ENCODE measurements at regions not wholly inside any gene's neighbourhood (a gene's known extent, or its start where the extent isn't known, plus 50 kb on each side); places are given as distances from the start of the nearest gene placed in this dataset.

- no peak for TF ChIP-seq ZNF34 (CRISPR knock-in tag; IDR thresholded peaks at IDR 0.05; ENCODE audit: borderline replicate concordance)
- TF ChIP-seq POLR2AphosphoS2 (IDR thresholded peaks at IDR 0.05; ENCODE audit: low read depth, low read length): no peak
- no peak for TF ChIP-seq ZSCAN9 (CRISPR knock-in tag; IDR thresholded peaks at IDR 0.05; ENCODE audit: borderline replicate concordance)
- no peak for TF ChIP-seq RERE (CRISPR knock-in tag; IDR thresholded peaks at IDR 0.05; ENCODE audit: low read depth)
- no peak for TF ChIP-seq SATB2 (CRISPR knock-in tag; IDR thresholded peaks at IDR 0.05)
- TF ChIP-seq, protein P1, sequence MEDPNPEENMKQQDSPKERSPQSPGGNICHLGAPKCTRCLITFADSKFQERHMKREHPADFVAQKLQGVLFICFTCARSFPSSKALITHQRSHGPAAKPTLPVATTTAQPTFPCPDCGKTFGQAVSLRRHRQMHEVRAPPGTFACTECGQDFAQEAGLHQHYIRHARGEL (CRISPR knock-in tag; IDR thresholded peaks at IDR 0.05): no peak
- TF ChIP-seq, protein P2, sequence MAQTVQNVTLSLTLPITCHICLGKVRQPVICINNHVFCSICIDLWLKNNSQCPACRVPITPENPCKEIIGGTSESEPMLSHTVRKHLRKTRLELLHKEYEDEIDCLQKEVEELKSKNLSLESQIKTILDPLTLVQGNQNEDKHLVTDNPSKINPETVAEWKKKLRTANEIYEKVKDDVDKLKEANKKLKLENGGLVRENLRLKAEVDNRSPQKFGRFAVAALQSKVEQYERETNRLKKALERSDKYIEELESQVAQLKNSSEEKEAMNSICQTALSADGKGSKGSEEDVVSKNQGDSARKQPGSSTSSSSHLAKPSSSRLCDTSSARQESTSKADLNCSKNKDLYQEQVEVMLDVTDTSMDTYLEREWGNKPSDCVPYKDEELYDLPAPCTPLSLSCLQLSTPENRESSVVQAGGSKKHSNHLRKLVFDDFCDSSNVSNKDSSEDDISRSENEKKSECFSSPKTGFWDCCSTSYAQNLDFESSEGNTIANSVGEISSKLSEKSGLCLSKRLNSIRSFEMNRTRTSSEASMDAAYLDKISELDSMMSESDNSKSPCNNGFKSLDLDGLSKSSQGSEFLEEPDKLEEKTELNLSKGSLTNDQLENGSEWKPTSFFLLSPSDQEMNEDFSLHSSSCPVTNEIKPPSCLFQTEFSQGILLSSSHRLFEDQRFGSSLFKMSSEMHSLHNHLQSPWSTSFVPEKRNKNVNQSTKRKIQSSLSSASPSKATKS (CRISPR knock-in tag; IDR thresholded peaks at IDR 0.05): no peak
- TF ChIP-seq ZNF496 (CRISPR knock-in tag; IDR thresholded peaks at IDR 0.05; ENCODE audit: insufficient replicate concordance): no peak
- TF ChIP-seq, protein P3, sequence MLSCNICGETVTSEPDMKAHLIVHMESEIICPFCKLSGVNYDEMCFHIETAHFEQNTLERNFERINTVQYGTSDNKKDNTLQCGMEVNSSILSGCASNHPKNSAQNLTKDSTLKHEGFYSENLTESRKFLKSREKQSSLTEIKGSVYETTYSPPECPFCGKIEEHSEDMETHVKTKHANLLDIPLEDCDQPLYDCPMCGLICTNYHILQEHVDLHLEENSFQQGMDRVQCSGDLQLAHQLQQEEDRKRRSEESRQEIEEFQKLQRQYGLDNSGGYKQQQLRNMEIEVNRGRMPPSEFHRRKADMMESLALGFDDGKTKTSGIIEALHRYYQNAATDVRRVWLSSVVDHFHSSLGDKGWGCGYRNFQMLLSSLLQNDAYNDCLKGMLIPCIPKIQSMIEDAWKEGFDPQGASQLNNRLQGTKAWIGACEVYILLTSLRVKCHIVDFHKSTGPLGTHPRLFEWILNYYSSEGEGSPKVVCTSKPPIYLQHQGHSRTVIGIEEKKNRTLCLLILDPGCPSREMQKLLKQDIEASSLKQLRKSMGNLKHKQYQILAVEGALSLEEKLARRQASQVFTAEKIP (CRISPR knock-in tag; IDR thresholded peaks at IDR 0.05; ENCODE audit: borderline replicate concordance): no peak
- no peak for TF ChIP-seq ARID3A (IDR thresholded peaks at IDR 0.05; ENCODE audit: low read depth, low read length)
- no peak for TF ChIP-seq ZNF549 (CRISPR knock-in tag; IDR thresholded peaks at IDR 0.05)
- peak; percentile 19 for TF ChIP-seq TEAD3 (CRISPR knock-in tag; optimal IDR thresholded peaks at IDR 0.05; ENCODE audit: borderline replicate concordance)
- no peak for TF ChIP-seq TEF (CRISPR knock-in tag; IDR thresholded peaks at IDR 0.05)
- no peak for TF ChIP-seq SMAD1 (CRISPR knock-in tag; IDR thresholded peaks at IDR 0.05; ENCODE audit: borderline replicate concordance, low read depth)
- no peak for TF ChIP-seq NONO (IDR thresholded peaks at IDR 0.05)
- TF ChIP-seq NONO (CRISPR knock-in tag; conservative IDR thresholded peaks at IDR 0.05): no peak
- no peak for TF ChIP-seq PAF1 (CRISPR knock-in tag; IDR thresholded peaks at IDR 0.05)
- TF ChIP-seq KDM5B (CRISPR knock-in tag; IDR thresholded peaks at IDR 0.05; ENCODE audit: borderline replicate concordance): no peak
Measured at GRCh38 chr21:15164678-15165303, 100.0 kb upstream of the NRIP1 start (continued).
